Loucy (cell line): ENCODE measurements at regions not wholly inside any gene's neighbourhood (a gene's known extent, or its start where the extent isn't known, plus 50 kb on each side); places are given as distances from the start of the nearest gene placed in this dataset.

Source experiments
- EZH2phosphoT487 ChIP-seq: fragments of 200-600 bp; IDR thresholded peaks from 2 replicates; pipeline ENCODE4 v1.6.1; 2018; ENCODE audit warnings: antibody characterized with exemption, mild to moderate bottlenecking, moderate library complexity, borderline replicate concordance
- TF ChIP-seq, protein P1 (sequence below): fragments of 200-600 bp; sonication (generic); conservative IDR thresholded peaks from 2 replicates; pipeline ENCODE4 v1.5.1; 2014; ENCODE audit warnings: mild to moderate bottlenecking, antibody characterized with exemption, low read length

- TF ChIP-seq, protein P1, sequence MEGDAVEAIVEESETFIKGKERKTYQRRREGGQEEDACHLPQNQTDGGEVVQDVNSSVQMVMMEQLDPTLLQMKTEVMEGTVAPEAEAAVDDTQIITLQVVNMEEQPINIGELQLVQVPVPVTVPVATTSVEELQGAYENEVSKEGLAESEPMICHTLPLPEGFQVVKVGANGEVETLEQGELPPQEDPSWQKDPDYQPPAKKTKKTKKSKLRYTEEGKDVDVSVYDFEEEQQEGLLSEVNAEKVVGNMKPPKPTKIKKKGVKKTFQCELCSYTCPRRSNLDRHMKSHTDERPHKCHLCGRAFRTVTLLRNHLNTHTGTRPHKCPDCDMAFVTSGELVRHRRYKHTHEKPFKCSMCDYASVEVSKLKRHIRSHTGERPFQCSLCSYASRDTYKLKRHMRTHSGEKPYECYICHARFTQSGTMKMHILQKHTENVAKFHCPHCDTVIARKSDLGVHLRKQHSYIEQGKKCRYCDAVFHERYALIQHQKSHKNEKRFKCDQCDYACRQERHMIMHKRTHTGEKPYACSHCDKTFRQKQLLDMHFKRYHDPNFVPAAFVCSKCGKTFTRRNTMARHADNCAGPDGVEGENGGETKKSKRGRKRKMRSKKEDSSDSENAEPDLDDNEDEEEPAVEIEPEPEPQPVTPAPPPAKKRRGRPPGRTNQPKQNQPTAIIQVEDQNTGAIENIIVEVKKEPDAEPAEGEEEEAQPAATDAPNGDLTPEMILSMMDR, result no peak
- TF ChIP-seq EZH2phosphoT487, result no peak
Observed at GRCh38 chr5:118310401-118310800, 677.9 kb downstream of the DTWD2 start.
